ENCODE measurements at regions not wholly inside any gene's neighbourhood (a gene's known extent, or its start where the extent isn't known, plus 50 kb on each side); places are given as distances from the start of the nearest gene placed in this dataset.

GRCh38 chr13:69315039-69315438 is 792.6 kb upstream of the ATXN8OS start:
- Mint-ChIP-seq H3K27ac (no peak overlapping the region), H3K4me3 (no peak overlapping the region), H3K4me1 (ENCODE audit: low read depth) (no peaks in the 10 kb centered on the region), H3K9me3 (peaks cover 10% of the 10 kb centered on the region), H3K27me3 (no peaks in the 10 kb centered on the region), H3K36me3 (ENCODE audit: low read depth) (no peaks in the 10 kb centered on the region)
- POLR2A ChIA-PET = no interaction called here
- intact Hi-C loops (cut with micrococcal nuclease) = no loop called here
- DNase-seq (no peak), ATAC-seq (no peak)
- CTCF ChIA-PET = no interaction called here
- TF ChIP-seq CTCF (IDR thresholded peaks at IDR 0.05) = no peak

- ATAC-seq = no peak
- intact Hi-C loops (cut with micrococcal nuclease) = no loop called here
- Mint-ChIP-seq H3K9me3 (peaks cover 5% of the 10 kb centered on the region), H3K4me3 (no peak overlapping the region), H3K4me1 (ENCODE audit: low read depth) (no peaks in the 10 kb centered on the region), H3K36me3 (ENCODE audit: low read depth) (no peaks in the 10 kb centered on the region), H3K27me3 (no peaks in the 10 kb centered on the region), H3K27ac (no peak overlapping the region)
- DNase-seq = no peak
- ChIA-PET POLR2A (no interaction called here), CTCF (no interaction called here)
- TF ChIP-seq CTCF (IDR thresholded peaks at IDR 0.05) = no peak
These were observed 800.9 kb upstream of the ATXN8OS start for GRCh38 chr13:69306766-69307165.

GRCh38 chr13:69300131-69300530 is 807.5 kb upstream of the ATXN8OS start:
- ChIA-PET POLR2A (no interaction called here), CTCF (no interaction called here)
- intact Hi-C loops (cut with micrococcal nuclease) = no loop called here
- no peak for TF ChIP-seq CTCF (IDR thresholded peaks at IDR 0.05)
- Mint-ChIP-seq H3K36me3 (ENCODE audit: low read depth) (no peaks in the 10 kb centered on the region), H3K4me3 (no peak overlapping the region), H3K27me3 (no peaks in the 10 kb centered on the region), H3K27ac (no peak overlapping the region), H3K9me3 (peaks cover 18% of the 10 kb centered on the region), H3K4me1 (ENCODE audit: low read depth) (no peaks in the 10 kb centered on the region)
- ATAC-seq (no peak), DNase-seq (no peak)

- no peak overlapping the region for H3K27ac Mint-ChIP-seq
- CTCF ChIA-PET = no interaction called here
- ATAC-seq (no peak), DNase-seq (no peak)
- H3K4me3 Mint-ChIP-seq = no peak overlapping the region
- H3K36me3 Mint-ChIP-seq (ENCODE audit: low read depth) = no peaks in the 10 kb centered on the region
- no peaks in the 10 kb centered on the region for H3K4me1 Mint-ChIP-seq (ENCODE audit: low read depth)
- POLR2A ChIA-PET = no interaction called here
- H3K9me3 Mint-ChIP-seq = peaks cover 19% of the 10 kb centered on the region
- intact Hi-C loops (cut with micrococcal nuclease) = no loop called here
- TF ChIP-seq CTCF (IDR thresholded peaks at IDR 0.05) = no peak
- H3K27me3 Mint-ChIP-seq = no peaks in the 10 kb centered on the region
These were observed 811.5 kb upstream of the ATXN8OS start for GRCh38 chr13:69296130-69296529.

- H3K27me3 Mint-ChIP-seq = no peaks in the 10 kb centered on the region
- no peaks in the 10 kb centered on the region for H3K36me3 Mint-ChIP-seq (ENCODE audit: low read depth)
- H3K4me1 Mint-ChIP-seq (ENCODE audit: low read depth) = no peaks in the 10 kb centered on the region
- no peak for DNase-seq
- peaks cover 5% of the 10 kb centered on the region for H3K9me3 Mint-ChIP-seq
- TF ChIP-seq CTCF (IDR thresholded peaks at IDR 0.05) = no peak
- CTCF ChIA-PET = no interaction called here
- POLR2A ChIA-PET = no interaction called here
- H3K4me3 Mint-ChIP-seq = no peak overlapping the region
- no peak overlapping the region for H3K27ac Mint-ChIP-seq
- ATAC-seq = no peak
- intact Hi-C loops (cut with micrococcal nuclease) = no loop called here
These were observed 814.7 kb upstream of the ATXN8OS start for GRCh38 chr13:69292789-69293425.

All from activated CD8-positive, alpha-beta T cell treated with anti-CD3 and anti-CD28 coated beads for 36 hours (primary cell).